ENCODE measurements at regions not wholly inside any gene's neighbourhood (a gene's known extent, or its start where the extent isn't known, plus 50 kb on each side); places are given as distances from the start of the nearest gene placed in this dataset.

- TF ChIP-seq MAX (IDR thresholded peaks at IDR 0.05; ENCODE audit: low read depth, low read length) (no peak), CTCF (IDR thresholded peaks at IDR 0.05 in 2 of 3, conservative IDR thresholded peaks at IDR 0.05 in 1 of 3; ENCODE audit: control insufficient read depth in 2 of 3, extremely low read depth in 1 of 3, insufficient read depth in 1 of 3, low read depth in 3 of 3, low read length in 3 of 3) (no peak), POLR2A (IDR thresholded peaks at IDR 0.05; ENCODE audit: low read depth, low read length) (no peak), PAX5 (IDR thresholded peaks at IDR 0.05; ENCODE audit: borderline replicate concordance, low read depth, low read length) (no peak), RBBP5 (conservative IDR thresholded peaks at IDR 0.05) (no peak)
- TF ChIP-seq, protein P1, sequence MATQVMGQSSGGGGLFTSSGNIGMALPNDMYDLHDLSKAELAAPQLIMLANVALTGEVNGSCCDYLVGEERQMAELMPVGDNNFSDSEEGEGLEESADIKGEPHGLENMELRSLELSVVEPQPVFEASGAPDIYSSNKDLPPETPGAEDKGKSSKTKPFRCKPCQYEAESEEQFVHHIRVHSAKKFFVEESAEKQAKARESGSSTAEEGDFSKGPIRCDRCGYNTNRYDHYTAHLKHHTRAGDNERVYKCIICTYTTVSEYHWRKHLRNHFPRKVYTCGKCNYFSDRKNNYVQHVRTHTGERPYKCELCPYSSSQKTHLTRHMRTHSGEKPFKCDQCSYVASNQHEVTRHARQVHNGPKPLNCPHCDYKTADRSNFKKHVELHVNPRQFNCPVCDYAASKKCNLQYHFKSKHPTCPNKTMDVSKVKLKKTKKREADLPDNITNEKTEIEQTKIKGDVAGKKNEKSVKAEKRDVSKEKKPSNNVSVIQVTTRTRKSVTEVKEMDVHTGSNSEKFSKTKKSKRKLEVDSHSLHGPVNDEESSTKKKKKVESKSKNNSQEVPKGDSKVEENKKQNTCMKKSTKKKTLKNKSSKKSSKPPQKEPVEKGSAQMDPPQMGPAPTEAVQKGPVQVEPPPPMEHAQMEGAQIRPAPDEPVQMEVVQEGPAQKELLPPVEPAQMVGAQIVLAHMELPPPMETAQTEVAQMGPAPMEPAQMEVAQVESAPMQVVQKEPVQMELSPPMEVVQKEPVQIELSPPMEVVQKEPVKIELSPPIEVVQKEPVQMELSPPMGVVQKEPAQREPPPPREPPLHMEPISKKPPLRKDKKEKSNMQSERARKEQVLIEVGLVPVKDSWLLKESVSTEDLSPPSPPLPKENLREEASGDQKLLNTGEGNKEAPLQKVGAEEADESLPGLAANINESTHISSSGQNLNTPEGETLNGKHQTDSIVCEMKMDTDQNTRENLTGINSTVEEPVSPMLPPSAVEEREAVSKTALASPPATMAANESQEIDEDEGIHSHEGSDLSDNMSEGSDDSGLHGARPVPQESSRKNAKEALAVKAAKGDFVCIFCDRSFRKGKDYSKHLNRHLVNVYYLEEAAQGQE (IDR thresholded peaks at IDR 0.05; ENCODE audit: low read depth, low read length), result no peak
- TF ChIP-seq, protein P2, sequence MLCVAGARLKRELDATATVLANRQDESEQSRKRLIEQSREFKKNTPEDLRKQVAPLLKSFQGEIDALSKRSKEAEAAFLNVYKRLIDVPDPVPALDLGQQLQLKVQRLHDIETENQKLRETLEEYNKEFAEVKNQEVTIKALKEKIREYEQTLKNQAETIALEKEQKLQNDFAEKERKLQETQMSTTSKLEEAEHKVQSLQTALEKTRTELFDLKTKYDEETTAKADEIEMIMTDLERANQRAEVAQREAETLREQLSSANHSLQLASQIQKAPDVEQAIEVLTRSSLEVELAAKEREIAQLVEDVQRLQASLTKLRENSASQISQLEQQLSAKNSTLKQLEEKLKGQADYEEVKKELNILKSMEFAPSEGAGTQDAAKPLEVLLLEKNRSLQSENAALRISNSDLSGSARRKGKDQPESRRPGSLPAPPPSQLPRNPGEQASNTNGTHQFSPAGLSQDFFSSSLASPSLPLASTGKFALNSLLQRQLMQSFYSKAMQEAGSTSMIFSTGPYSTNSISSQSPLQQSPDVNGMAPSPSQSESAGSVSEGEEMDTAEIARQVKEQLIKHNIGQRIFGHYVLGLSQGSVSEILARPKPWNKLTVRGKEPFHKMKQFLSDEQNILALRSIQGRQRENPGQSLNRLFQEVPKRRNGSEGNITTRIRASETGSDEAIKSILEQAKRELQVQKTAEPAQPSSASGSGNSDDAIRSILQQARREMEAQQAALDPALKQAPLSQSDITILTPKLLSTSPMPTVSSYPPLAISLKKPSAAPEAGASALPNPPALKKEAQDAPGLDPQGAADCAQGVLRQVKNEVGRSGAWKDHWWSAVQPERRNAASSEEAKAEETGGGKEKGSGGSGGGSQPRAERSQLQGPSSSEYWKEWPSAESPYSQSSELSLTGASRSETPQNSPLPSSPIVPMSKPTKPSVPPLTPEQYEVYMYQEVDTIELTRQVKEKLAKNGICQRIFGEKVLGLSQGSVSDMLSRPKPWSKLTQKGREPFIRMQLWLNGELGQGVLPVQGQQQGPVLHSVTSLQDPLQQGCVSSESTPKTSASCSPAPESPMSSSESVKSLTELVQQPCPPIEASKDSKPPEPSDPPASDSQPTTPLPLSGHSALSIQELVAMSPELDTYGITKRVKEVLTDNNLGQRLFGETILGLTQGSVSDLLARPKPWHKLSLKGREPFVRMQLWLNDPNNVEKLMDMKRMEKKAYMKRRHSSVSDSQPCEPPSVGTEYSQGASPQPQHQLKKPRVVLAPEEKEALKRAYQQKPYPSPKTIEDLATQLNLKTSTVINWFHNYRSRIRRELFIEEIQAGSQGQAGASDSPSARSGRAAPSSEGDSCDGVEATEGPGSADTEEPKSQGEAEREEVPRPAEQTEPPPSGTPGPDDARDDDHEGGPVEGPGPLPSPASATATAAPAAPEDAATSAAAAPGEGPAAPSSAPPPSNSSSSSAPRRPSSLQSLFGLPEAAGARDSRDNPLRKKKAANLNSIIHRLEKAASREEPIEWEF (IDR thresholded peaks at IDR 0.05; ENCODE audit: insufficient replicate concordance, low read depth, low read length), result no peak
Measured at GRCh38 chr2:240287496-240288086, 147.1 kb upstream of the OTOS start.

Measured in GM12878 (cell line).